NCI-H2171 (cell line): ENCODE measurements at regions not wholly inside any gene's neighbourhood (a gene's known extent, or its start where the extent isn't known, plus 50 kb on each side); places are given as distances from the start of the nearest gene placed in this dataset.

Experiments
- DNase-seq: peaks from one replicate; lab custom pipeline; 2025; lab: John Stamatoyannopoulos, UW

DNA sequence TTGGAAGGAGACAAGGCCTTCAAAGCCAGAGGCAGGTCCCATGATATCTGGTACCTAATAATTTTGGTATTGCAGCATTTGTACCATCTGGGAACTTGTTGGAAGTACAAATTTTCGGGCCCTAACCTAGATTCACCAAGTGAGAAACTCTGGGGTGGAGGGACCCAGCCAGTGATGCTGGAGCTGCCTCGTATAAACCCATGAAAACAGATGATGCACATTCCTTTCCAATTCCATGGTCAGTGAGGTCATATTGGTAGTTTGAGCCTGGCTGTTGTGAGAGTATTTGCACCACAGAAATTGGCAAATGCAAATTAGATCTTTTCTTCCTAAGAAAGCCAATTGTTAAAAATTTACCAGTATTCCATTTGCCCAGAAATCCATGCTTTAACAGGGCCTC, 269.6 kb upstream of the PLXNA2 start:
- DNase-seq: no peak

- no peak for DNase-seq
Observed at GRCh38 chr1:208515129-208515528, 270.9 kb upstream of the PLXNA2 start.

DNA sequence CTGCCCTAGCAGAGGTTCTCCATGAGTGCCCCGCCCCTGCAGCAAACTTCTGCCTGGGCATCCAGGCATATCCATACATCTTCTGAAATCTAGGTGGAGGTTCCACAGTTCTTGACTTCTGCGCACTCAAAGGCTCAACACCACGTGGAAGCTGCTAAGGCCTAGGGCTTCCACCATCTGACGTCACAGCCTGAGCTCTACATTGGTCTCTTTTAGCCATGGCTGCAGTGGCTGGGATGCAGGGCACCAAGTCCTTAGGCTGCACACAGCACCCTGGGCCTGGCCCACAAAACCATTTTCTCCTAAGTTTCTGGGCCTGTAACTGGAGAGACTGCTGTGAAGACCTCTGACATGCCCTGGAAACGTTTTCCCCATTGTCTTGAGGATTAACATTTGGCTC, 272.6 kb upstream of the PLXNA2 start:
- no peak for DNase-seq

GRCh38 chr1:208520438-208521099, 276.4 kb upstream of the PLXNA2 start:
- no peak for DNase-seq

DNA sequence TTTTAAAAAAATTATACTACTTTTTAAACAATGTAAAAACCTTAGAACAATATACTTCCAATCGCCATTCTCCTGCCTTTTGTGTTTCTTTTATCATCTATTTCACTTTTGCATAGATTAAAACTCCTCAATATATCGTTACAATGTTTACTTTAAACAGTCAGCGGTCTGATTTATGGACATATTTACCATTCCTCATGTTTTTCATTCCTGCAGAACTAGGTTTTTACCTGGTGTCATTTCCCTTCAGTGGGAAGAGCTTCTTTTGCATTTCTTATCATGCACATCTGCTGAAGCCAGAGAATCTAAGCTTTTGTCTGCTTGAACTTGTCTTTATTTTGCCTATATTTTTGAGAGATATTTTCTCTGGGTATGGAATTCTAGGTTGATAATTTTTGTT, 277.4 kb upstream of the PLXNA2 start:
- no peak for DNase-seq

GRCh38 chr1:208523007-208523406, 278.8 kb upstream of the PLXNA2 start:
- no peak for DNase-seq

DNA sequence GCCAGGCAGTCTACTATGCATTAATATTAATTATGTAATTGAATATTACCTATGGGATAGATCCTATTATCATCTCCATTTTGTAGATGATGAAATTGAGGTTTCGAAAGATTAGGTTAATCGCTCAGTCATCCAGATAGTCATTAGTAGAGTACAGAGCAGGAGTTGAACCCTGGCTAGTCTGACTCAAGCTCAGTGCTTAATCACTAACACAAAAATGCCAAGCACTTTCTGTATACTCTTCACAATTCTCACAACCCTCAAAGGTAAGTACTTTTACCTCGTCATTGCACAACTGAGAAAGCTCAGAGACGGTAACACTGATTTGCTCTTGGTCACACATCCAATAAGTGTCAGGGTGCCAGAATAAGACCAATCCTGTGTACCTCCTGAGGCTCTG, 280.2 kb upstream of the PLXNA2 start:
- DNase-seq: no peak

GRCh38 chr1:208524925-208525324, 280.7 kb upstream of the PLXNA2 start:
- no peak for DNase-seq

DNA sequence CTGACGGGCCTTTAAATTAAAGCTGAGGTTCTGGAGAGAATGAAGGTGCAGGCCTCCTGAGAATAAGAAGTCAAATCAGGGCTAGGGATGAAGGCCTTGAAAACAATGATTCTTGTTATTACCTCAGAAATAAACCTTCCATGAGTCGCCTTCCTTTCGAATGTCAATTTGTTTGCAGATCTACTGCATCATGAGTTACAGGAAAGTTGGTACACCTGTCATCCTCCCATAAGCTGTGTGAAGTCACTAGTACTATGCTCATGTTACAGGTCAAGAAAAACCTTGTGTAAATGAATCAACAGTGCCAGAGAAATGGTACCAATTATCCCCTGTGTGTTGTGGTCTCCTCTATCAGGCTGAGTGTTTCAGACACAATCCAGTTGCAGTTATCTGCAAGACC, 281.2 kb upstream of the PLXNA2 start:
- DNase-seq: no peak

DNA sequence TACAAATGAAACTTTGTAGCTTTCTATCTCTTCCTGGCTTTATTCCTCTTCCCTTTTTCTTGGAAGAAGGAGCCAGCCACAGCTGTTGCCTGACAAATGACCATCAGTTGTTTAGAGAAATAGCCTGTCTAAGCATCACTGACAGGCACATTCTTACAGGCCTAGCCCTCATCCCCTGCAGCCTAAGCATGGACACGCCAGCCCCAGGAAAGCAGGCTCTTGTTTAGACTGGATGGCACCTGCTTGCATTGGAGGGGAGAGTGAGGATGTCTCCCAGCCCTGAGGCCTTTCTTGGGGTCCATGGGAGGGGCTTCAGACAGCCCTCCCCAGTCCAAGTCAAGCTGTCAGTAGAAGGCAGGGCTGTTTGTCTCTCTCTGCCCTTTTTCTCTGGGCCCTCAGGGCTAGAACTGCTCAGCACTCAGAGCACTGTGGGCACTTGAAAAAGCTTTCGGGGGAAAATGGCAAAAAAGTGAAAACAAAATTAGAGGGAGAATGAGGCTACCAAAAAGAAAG, 282.5 kb upstream of the PLXNA2 start:
- DNase-seq: no peak

DNA sequence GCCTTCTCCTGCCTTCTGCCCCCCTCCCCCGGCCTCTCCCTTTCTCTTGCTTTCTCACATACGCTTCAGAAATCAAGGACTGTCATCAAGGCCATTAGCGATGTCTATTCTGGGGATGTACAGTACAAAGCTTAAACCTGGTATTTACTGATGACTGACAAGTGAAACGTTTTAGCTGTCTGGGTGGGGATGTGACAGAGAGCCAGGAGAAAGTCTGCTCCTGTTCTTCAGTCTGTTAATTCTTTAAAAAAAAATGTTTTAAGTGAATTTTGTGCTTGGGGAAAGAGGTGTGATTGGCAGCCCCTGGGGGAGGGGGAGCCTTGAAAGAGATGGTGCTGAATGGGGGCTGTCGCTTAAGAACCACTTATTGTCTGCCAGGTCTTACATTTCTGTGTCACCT, 283.0 kb upstream of the PLXNA2 start:
- DNase-seq: no peak

DNA sequence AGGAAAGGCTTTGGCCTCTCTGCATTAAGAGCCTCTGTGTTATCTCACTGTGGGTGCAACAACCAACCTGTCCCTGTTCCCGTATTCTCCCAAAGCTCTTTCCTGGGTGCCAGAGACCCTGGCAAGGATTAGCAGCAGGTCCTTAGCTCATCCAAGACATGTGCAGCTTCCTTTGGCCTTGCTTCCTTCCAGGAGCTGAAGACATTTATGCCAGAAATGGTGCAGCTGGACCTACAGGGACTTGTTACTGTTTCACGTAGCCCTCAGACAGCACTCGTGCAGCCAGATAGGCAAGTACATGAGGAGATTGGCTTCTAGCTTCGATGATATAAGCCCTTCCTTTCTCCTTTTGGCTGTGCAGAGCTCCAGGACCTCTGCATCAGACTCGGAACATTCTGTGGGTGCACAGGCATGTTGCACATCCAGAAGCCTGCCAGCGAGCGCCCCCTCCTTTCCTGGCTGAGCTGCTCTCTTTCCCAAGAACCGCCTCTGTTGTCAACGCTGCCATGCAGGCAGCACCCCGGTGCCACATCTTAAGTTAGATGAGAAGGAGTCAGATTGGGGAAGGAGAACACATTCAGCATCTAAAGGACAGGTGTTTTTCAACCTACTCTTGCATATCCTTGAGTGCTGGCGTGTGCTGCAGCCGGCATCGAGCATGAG, 284.5 kb upstream of the PLXNA2 start:
- no peak for DNase-seq

GRCh38 chr1:208531003-208531750, 287.0 kb upstream of the PLXNA2 start:
- no peak for DNase-seq

GRCh38 chr1:208533746-208534598, 289.8 kb upstream of the PLXNA2 start:
- DNase-seq: no peak

DNA sequence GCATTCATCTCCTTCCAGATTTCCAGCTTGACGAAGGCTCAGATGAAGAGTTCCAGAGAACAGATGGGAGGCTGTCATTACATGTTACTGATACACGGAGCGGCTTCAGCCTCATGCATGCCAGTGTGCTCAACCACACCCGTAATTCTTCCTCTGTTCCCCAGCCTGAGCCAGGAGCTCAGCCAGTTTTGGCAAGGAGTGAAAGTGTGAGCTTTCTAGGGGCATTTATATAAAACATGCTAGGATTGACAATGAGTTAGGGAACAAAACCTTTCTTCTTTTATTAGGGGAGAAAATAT, 290.4 kb upstream of the PLXNA2 start:
- peak; percentile 64 for DNase-seq

GRCh38 chr1:208534979-208535378, 290.8 kb upstream of the PLXNA2 start:
- DNase-seq: no peak

DNA sequence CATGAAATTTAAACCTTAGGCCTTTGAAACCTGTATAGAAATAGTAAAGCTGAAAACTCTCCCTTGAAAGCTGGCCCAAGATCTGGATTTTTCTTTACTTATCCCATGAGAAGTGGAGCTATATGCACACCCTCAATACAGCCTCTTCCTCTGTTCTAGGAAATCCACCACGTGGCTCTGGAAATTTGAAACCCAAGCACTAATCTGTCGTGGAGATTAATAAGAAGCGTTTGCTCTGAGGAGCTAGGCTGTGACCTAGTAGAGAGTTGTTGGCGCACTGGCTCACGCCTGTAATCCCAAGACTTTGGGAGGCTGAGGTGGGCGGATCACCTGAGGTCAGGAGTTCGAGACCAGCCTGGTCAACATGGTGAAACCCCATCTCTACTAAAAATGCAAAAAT, 291.3 kb upstream of the PLXNA2 start:
- no peak for DNase-seq

- no peak for DNase-seq
Observed at GRCh38 chr1:208536212-208536611, 292.0 kb upstream of the PLXNA2 start.

DNA sequence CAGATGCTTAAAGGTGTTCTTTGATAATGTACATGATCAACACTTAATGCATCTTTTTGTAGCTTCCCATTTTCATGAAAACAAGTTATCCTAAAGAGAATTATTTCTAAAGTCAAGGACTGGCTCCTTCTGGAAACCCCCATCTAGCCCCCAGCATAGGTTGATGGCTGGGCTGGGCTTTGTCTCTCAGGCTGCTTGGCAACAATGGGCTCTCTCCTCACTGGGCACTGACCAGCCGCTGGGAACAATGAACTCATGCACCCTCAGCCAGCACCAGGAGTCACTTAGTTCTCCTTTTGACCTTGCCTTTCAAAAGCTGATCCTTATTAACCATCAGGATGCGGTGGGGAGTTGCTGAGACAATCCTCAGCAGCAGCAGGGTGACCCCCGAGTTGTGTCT, 293.0 kb upstream of the PLXNA2 start:
- DNase-seq: no peak

DNA sequence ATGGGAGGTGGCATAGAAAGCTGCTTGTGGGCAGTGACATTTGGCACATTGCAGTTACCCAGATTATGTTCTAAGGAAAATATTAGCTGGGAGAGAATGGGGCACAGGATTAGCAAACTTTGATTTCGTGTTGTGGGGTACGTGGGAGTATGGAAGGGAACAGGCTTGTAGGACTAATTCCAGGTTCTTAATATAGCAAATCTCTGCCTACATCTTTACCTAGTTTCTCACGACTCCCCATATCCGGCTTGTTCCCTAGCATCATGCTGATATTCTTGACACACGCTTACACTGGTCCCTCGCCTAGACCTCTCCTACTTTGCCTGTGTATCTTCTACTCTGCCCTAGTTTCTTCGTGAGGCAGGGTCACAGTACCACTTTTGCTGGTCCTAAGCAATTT, 293.9 kb upstream of the PLXNA2 start:
- no peak for DNase-seq

DNA sequence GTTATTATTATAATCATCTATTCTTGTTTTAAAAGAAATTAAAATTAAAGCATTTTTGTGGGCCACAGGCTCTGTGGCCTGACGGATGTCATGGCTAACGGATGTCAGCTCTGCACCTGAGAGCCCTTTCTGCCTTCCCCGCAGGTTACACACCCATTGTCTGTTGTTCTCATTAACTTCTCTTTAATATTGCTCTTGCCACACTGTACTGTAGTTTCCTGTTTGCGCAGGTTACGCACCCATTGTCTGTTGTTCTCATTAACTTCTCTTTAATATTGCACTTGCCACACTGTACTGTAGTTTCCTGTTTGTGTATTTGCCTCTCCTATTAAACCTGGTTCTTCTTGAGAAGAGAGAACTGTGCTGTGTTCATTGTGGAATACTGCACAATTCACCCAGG, 294.4 kb upstream of the PLXNA2 start:
- no peak for DNase-seq

DNA sequence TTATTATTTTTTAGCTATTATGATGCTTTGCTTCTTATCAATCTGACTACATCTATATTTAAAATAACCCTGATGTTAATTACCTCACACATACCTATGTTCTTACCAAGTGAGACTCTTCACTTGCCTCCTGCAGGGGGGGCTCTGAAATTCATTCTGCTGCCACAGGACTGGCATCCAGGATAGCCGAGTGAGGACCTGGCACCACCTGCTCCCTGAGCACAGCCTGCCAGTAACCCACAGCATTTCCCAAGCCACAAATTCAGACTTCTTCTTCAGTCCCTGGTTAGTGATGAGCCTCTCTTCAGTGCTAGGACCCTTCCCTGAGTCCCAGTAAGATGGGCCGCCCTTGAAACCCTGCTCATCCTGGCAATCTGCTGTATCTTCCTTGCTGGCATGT, 296.5 kb upstream of the PLXNA2 start:
- no peak for DNase-seq
